Tibial nerve (tissue), 4 donors: ENCODE measurements at regions not wholly inside any gene's neighbourhood (a gene's known extent, or its start where the extent isn't known, plus 50 kb on each side); places are given as distances from the start of the nearest gene placed in this dataset.

Experiments used
- DNase-seq, 2 donors: peaks; one replicate each; pipeline ENCODE4 v3.0.0-alpha.2; 2019; ENCODE audit warnings: low spot score in 2 of 2
- H3K27ac ChIP-seq, 4 donors: fragments of 200-600 bp; sonication (generic) in 3 of 4; one replicate each; pipeline ENCODE4 v1.5.1; 2017 to 2019; ENCODE audit warnings: mild to moderate bottlenecking in 1 of 4
- H3K27me3 ChIP-seq, 2 donors: fragments of 200-600 bp; sonication (generic) in 1 of 2; one replicate each; pipeline versions ENCODE4 v1.5.1 to v1.6.0; 2017 to 2019
- H3K36me3 ChIP-seq, 3 donors: fragments of 200-600 bp; sonication (generic); one replicate each; pipeline ENCODE4 v1.5.1; 2018 to 2019
- H3K4me1 ChIP-seq, 4 donors: fragments of 200-600 bp; sonication (generic) in 3 of 4; one replicate each; pipeline ENCODE4 v1.5.1; 2017 to 2019
- H3K4me3 ChIP-seq, 4 donors: fragments of 200-600 bp; sonication (generic) in 3 of 4; one replicate each; pipeline ENCODE4 v1.5.1; 2017 to 2019; ENCODE audit warnings: mild to moderate bottlenecking in 1 of 4, moderate library complexity in 1 of 4
- H3K9me3 ChIP-seq, 4 donors: fragments of 200-600 bp; sonication (generic) in 3 of 4; one replicate each; pipeline ENCODE4 v1.5.1; 2017 to 2019
- EP300 ChIP-seq, 2 donors: sonication (generic); formaldehyde crosslinking; IDR thresholded peaks; one replicate each; pipeline ENCODE4 v1.6.1; 2017; ENCODE audit warnings: antibody characterized with exemption in 2 of 2, mild to moderate bottlenecking in 1 of 2
- POLR2A ChIP-seq, 2 donors: fragments of 450-650 bp; IDR thresholded peaks; one replicate each; pipeline ENCODE4 v1.6.1; 2017; ENCODE audit warnings: antibody characterized with exemption in 2 of 2, mild to moderate bottlenecking in 2 of 2, moderate library complexity in 2 of 2
- WGBS, 2 donors: methylation state at CpG; one replicate each; pipeline ENCODE4 v1.1.5; 2018; 5-methylcytosine and 5-hydroxymethylcytosine counted together
- TF ChIP-seq, protein P1 (sequence below), 5 experiments: fragments of 200-600 bp in 3 of 5; fragments of 450-650 bp in 2 of 5; sonication (generic) in 3 of 5; IDR thresholded peaks; one replicate each; pipeline ENCODE4 v1.5.1; 2016 to 2019; ENCODE audit warnings: antibody characterized with exemption in 5 of 5, mild to moderate bottlenecking in 3 of 5, moderate library complexity in 2 of 5

DNA sequence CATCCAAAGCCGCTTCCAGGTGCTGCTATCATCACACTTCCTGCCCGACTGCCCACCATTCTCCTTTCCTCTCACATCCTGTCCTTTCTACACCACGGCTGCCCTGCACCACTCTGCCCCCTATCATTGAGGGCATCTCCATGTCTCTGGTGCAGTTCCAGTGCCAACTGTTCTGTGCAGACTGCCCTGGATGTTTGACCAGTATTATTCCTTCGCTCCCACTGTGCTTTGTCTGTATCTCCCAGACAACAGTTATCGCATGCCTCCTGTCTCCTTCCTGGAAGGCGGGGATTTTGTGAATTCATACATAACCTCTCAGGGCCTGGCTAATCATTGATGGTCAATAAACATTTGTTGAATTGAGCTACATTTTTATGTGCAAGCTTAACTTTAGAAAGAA lies 63.6 kb upstream of the GNG12 start:
- Histone ChIP-seq H3K4me3 (no peak overlapping the region), H3K27ac (no peak overlapping the region), H3K4me1 (no peaks in the 10 kb centered on the region), H3K36me3 (no peaks in the 10 kb centered on the region), H3K27me3 (no peaks in the 10 kb centered on the region), H3K9me3 (peaks cover 0 to 12% (median 0%) of the 10 kb centered on the region in 4 donors)
- DNase-seq = no peak
- WGBS, 2 donors = 83 to 90% methylated on average over 6 of the region's 6 CpGs
- TF ChIP-seq, protein P1, sequence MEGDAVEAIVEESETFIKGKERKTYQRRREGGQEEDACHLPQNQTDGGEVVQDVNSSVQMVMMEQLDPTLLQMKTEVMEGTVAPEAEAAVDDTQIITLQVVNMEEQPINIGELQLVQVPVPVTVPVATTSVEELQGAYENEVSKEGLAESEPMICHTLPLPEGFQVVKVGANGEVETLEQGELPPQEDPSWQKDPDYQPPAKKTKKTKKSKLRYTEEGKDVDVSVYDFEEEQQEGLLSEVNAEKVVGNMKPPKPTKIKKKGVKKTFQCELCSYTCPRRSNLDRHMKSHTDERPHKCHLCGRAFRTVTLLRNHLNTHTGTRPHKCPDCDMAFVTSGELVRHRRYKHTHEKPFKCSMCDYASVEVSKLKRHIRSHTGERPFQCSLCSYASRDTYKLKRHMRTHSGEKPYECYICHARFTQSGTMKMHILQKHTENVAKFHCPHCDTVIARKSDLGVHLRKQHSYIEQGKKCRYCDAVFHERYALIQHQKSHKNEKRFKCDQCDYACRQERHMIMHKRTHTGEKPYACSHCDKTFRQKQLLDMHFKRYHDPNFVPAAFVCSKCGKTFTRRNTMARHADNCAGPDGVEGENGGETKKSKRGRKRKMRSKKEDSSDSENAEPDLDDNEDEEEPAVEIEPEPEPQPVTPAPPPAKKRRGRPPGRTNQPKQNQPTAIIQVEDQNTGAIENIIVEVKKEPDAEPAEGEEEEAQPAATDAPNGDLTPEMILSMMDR (IDR thresholded peaks at IDR 0.05) = no peak
- TF ChIP-seq POLR2A (IDR thresholded peaks at IDR 0.05) (no peak), EP300 (IDR thresholded peaks at IDR 0.05) (no peak)

DNA sequence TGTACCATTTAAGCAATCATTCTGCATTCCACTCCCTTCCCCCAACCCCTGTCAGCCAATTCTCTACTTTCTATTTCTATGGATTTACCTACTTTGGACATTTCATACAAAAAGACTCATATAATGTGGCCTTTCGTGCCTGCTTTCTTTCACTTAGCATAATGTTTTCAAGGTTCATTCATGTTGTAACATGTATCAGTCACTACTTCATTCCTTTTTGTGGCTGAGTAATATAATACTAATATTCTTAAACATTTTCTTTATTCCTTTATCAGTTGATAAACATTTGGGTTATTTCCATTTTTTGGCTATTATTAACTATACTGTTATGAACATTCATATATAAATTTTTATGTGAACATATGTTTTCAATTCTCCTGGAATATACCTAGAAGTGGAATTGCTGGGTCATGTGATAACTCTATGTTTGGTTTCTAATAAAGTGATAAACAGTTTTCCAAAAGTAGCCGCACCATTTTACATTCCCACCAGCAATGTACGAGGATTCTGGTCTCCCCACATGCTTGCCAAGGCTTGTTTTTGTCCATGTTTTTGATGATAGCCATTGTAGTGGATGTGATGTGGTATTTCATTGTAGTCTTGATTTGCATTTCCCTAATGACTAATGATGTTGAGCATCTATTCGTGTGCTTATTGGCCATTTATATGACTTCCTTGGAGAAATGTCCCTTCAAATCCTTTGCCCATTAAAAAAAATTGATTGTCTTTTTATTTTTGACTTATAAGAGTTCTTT lies 61.9 kb upstream of the GNG12 start:
- H3K36me3 ChIP-seq = no peaks in the 10 kb centered on the region
- DNase-seq = no peak
- no peaks in the 10 kb centered on the region for H3K27me3 ChIP-seq
- no peak overlapping the region for H3K4me3 ChIP-seq
- 64 to 70% methylated on average over 4 of the region's 4 CpGs for WGBS, 2 donors
- TF ChIP-seq EP300 (IDR thresholded peaks at IDR 0.05) (no peak), POLR2A (IDR thresholded peaks at IDR 0.05) (no peak)
- TF ChIP-seq, protein P1 (IDR thresholded peaks at IDR 0.05) = no peak
- no peak overlapping the region for H3K27ac ChIP-seq
- H3K9me3 ChIP-seq = peaks cover 0 to 6% (median 0%) of the 10 kb centered on the region in 4 donors
- peaks cover 0 to 3% (median under 1%) of the 10 kb centered on the region in 4 donors for H3K4me1 ChIP-seq

DNA sequence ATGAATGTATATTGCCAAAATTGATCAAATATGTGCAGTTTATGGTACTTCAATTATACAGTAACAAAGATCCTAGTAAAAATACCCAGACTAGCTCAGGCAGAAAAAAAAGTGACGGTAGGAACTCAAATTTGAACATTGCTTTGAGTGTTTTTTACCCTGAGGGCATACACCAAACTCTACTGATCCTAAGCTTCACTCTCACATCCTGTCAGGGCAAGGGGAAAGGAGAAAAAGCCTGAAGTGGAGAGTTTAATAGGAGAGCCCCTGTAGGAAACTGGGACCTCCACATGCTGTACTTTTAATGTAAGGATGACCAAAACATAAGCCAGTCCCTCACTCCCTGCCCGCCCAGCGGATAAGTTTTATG lies 59.8 kb upstream of the GNG12 start:
- DNase-seq = no peak
- Histone ChIP-seq H3K27me3 (no peaks in the 10 kb centered on the region), H3K4me3 (no peak overlapping the region), H3K27ac (no peak overlapping the region), H3K9me3 (no peaks in the 10 kb centered on the region), H3K4me1 (peaks cover 0 to 19% (median 7%) of the 10 kb centered on the region in 4 donors), H3K36me3 (no peaks in the 10 kb centered on the region)
- TF ChIP-seq, protein P1 (IDR thresholded peaks at IDR 0.05) = no peak
- TF ChIP-seq POLR2A (IDR thresholded peaks at IDR 0.05) (no peak), EP300 (IDR thresholded peaks at IDR 0.05) (no peak)
- WGBS, 2 donors = 85 to 86% methylated on average over 3 of the region's 3 CpGs

DNA sequence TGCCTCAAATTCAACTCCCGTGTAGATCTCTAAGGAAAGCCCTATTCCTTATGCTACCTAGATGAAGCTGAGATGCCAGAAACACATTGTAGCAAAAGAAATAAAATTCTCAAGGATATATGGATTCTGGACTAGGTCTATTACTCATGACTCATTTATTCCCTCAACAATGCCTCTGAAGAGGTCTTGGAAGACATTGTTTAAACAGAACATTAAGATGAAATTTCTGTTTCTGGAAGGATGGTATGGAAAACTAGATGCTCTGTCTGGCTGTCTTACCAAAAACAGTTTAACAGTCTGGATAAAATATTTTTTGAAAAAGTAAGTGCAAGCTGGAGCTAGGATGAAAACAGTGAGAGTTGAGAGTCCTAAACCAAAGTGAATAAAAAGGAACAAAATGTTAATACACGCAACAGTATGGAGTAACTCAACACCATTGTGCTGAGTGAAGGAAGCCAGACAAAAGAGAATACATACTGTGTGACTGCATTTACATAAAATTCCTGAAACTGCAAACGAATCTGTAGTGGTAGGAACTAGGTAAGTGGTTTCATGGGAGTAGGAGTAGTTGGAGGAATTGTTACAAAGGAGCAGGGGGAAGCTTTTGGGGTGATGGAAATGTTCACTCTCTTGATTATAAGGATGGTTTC lies 59.3 kb upstream of the GNG12 start:
- Histone ChIP-seq H3K27ac (no peak overlapping the region), H3K27me3 (no peaks in the 10 kb centered on the region), H3K4me3 (no peak overlapping the region), H3K36me3 (no peaks in the 10 kb centered on the region), H3K9me3 (no peaks in the 10 kb centered on the region), H3K4me1 (peaks cover 0 to 19% (median 7%) of the 10 kb centered on the region in 4 donors)
- no peak for TF ChIP-seq POLR2A (IDR thresholded peaks at IDR 0.05)
- TF ChIP-seq, protein P1 (IDR thresholded peaks at IDR 0.05) = no peak
- no peak for TF ChIP-seq EP300 (IDR thresholded peaks at IDR 0.05)
- 40 to 48% methylated on average over 3 of the region's 3 CpGs for WGBS, 2 donors
- no peak for DNase-seq

DNA sequence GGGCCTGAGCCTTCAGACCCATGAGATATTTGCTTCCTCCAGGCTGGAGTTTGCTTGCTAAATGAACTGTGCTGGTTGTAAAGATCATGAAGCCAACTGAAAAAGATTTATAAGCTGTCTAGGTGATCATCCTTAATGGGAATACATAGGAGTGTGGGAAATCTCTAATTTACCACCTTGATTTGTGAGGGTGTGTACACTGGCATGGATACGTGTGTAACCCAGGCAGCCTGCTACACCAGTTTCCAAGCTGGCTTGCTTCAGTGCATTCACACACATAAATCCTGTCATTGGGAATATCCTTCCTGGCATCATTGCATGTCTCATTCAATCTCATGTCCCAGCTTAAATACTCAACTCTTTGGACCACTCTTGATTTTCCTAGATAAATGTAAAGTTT lies 57.6 kb upstream of the GNG12 start:
- Histone ChIP-seq H3K36me3 (no peaks in the 10 kb centered on the region), H3K27ac (peak overlapping the region in 2 of 4 donors; percentile 42 to 66), H3K9me3 (no peaks in the 10 kb centered on the region), H3K27me3 (no peaks in the 10 kb centered on the region), H3K4me1 (peaks cover 0 to 19% (median 7%) of the 10 kb centered on the region in 4 donors), H3K4me3 (no peak overlapping the region)
- 92 to 100% methylated on average over 1 of the region's 1 CpG for WGBS, 2 donors
- TF ChIP-seq, protein P1 (IDR thresholded peaks at IDR 0.05) = no peak
- TF ChIP-seq POLR2A (IDR thresholded peaks at IDR 0.05) (no peak), EP300 (IDR thresholded peaks at IDR 0.05) (no peak)
- no peak for DNase-seq
